ENCODE measurements at regions not wholly inside any gene's neighbourhood (a gene's known extent, or its start where the extent isn't known, plus 50 kb on each side); places are given as distances from the start of the nearest gene placed in this dataset.

DNA sequence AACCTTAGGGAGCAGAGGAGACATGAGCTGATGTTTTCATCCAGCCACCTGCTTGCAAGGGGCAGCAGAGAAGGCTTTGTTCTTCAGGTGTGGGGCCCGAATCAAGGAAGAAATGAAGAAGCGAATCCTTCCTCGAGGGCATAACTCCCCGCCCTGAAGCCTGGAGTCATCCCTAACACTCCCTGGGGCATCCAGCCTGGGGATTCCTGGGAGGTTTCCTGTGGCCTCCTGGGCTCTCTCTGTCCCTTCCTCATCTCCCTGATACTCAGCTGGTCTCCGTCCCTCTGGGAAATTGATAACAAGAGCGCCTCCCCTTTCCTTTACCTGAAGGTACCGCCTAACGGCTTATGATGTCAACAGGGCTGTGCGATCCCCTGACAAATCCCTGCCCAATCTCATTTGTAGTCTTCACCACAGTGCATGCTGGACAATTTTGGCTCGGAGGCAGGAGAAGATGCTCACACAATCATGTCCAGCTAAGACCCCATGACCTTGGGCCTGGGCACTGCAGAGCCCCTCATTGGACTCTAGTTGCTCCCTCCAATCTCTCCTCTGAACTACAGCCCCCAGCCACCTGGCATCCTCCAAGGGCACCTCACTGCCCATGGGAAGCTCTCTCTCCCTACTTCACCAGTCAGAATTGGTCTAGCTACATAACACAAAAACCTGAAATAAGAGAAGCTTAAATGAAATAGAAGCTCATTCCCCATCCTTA lies 80.6 kb upstream of the RTL6 start:
- TF ChIP-seq POLR2A (IDR thresholded peaks at IDR 0.05) = no peak
- Histone ChIP-seq H3K27me3 (no peaks in the 10 kb centered on the region), H3K4me1 (no peaks in the 10 kb centered on the region), H3K4me3 (no peak overlapping the region), H3K9me3 (no peaks in the 10 kb centered on the region), H3K36me3 (no peaks in the 10 kb centered on the region), H3K27ac (no peak overlapping the region)
- 78% methylated on average over 10 of the region's 10 CpGs; no CpG with 5 or more reads in 1 of the 2 donors for WGBS, 2 donors (ENCODE audit: low coverage in 1 of 2)
- intact Hi-C loops (cut with DNase I; ENCODE audit: low total_unique reads) = no loop called here
- no peak for DNase-seq
- in situ Hi-C loops (cut with MboI; ENCODE audit: low pct_ligation_motif_present in 1 of 4, low pct_unique_long_range_greater_than_20kb in 1 of 4, low sequenced_read_pairs in 3 of 4) = no loop called here

DNA sequence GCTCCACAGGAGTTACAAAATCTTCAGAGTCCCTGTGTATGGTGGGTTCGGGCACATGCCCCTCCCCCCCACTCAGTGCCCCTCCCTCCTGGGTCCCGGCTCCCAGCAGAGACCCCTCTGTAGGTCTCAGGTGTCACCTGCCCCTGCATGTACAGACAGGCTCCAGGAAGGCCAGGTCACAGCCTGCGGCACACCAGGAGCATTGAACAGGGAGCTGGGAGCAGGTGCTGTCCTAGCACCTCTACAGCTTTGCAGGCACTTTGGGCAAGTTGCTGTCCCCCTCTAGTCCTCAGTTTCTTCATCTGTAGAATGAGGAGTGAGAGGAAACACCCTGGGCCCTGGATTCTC lies 80.1 kb upstream of the RTL6 start:
- in situ Hi-C loops (cut with MboI; ENCODE audit: low pct_ligation_motif_present in 1 of 4, low pct_unique_long_range_greater_than_20kb in 1 of 4, low sequenced_read_pairs in 3 of 4) = no loop called here
- intact Hi-C loops (cut with DNase I; ENCODE audit: low total_unique reads) = no loop called here
- WGBS, 2 donors (ENCODE audit: low coverage in 1 of 2) = 50% methylated on average over 3 of the region's 3 CpGs; no CpG with 5 or more reads in 1 of the 2 donors
- Histone ChIP-seq H3K27me3 (no peaks in the 10 kb centered on the region), H3K9me3 (no peaks in the 10 kb centered on the region), H3K36me3 (no peaks in the 10 kb centered on the region), H3K4me1 (no peaks in the 10 kb centered on the region), H3K27ac (no peak overlapping the region), H3K4me3 (no peak overlapping the region)
- no peak for DNase-seq
- TF ChIP-seq POLR2AphosphoS5 (IDR thresholded peaks at IDR 0.05) = no peak
- no peak for TF ChIP-seq EP300 (IDR thresholded peaks at IDR 0.05; ENCODE audit: low read depth)
- TF ChIP-seq, protein P1, sequence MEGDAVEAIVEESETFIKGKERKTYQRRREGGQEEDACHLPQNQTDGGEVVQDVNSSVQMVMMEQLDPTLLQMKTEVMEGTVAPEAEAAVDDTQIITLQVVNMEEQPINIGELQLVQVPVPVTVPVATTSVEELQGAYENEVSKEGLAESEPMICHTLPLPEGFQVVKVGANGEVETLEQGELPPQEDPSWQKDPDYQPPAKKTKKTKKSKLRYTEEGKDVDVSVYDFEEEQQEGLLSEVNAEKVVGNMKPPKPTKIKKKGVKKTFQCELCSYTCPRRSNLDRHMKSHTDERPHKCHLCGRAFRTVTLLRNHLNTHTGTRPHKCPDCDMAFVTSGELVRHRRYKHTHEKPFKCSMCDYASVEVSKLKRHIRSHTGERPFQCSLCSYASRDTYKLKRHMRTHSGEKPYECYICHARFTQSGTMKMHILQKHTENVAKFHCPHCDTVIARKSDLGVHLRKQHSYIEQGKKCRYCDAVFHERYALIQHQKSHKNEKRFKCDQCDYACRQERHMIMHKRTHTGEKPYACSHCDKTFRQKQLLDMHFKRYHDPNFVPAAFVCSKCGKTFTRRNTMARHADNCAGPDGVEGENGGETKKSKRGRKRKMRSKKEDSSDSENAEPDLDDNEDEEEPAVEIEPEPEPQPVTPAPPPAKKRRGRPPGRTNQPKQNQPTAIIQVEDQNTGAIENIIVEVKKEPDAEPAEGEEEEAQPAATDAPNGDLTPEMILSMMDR (IDR thresholded peaks at IDR 0.05) = no peak
- no peak for TF ChIP-seq POLR2A (IDR thresholded peaks at IDR 0.05)

DNA sequence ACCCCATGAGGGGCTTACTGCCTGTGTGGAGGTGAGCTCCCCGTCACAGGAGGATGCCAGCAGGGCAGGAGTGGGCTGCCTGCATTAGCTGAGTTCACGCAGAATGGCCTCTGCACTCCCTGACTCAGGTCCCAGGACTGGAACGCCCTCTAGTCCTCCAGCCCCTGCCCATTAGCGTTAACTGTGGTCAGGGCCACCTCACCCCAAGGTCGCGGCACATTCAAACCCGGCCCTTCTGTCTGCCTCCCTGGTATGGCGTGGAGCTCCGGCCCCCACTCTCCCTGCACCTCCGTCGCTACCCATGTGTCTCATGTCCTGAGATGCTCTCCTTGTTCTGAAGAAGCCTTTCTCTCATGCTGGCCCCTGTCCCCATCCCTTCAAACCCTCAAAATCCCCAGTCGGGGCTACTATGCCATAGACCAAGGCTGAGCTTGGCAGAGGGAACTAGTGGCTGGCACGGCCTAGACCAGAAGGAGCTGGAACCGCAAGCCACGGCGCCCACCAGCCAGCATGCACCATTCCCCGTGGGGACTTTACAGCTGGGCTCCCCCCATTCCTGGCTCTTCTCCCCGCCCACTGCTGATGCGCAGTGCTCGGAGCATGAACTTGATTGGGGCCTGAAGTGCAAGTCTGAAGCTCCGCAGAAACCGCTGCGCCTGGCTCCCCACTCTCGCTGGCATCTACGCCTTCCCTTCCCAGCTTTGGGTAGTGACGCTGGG lies 79.5 kb upstream of the RTL6 start:
- H3K4me1 ChIP-seq = no peaks in the 10 kb centered on the region
- no peak overlapping the region for H3K27ac ChIP-seq
- no peaks in the 10 kb centered on the region for H3K9me3 ChIP-seq
- no peaks in the 10 kb centered on the region for H3K27me3 ChIP-seq
- TF ChIP-seq, protein P1 (IDR thresholded peaks at IDR 0.05) = no peak
- TF ChIP-seq EP300 (IDR thresholded peaks at IDR 0.05; ENCODE audit: low read depth) = no peak
- TF ChIP-seq POLR2AphosphoS5 (IDR thresholded peaks at IDR 0.05) = no peak
- in situ Hi-C loops (cut with MboI; ENCODE audit: low pct_ligation_motif_present in 1 of 4, low pct_unique_long_range_greater_than_20kb in 1 of 4, low sequenced_read_pairs in 3 of 4) = no loop called here
- no peak for DNase-seq
- intact Hi-C loops (cut with DNase I; ENCODE audit: low total_unique reads) = no loop called here
- 60 to 88% methylated on average over 1 to 26 of the region's 26 CpGs for WGBS, 2 donors (ENCODE audit: low coverage in 1 of 2)
- no peaks in the 10 kb centered on the region for H3K36me3 ChIP-seq
- no peak overlapping the region for H3K4me3 ChIP-seq

DNA sequence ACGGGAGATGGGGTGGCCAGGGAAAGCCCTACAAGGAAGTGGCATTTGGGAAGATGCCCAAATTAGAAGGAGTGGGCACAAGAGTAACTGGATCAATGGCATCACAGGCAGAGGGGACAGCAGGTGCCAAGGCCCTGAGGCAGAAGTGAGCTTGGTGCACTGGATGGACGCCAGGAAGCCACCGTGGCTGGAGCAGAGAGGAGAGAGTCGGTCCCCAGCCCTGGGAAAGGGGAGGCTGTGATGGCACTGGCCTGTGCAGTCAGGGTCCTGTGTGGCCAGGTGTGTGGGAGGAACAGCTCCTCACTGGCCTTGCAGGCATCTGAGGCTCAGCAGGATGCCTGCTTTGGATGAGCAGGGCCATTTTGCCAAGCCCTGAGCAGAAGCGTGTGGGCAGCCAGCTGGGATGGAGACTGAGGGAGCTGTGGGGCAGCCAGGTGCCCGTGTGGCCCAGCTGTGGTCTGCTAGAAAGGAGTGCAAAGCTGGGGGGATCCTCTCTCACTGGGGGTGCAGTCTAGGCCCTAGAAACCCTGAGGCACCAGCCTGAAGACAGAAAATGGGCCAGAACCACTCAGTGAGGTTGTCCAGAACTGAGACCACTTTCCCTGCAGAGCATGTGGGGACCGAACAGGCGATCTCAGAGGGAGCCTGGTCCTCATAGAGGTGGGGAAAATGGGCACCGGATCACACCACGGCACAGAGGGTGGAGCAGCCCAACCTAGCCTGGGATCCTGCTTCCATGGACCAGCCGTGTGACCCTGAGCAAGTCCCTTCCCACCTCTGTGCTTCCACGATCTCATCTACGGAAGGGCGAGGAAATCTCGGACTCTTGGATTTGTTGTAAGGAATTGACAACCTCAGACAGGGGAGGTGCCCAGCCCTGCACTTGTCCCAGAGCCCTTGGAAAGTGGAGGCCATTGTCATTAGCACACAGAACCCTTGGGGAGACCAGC lies 78.6 kb upstream of the RTL6 start:
- Histone ChIP-seq H3K9me3 (no peaks in the 10 kb centered on the region), H3K27me3 (no peaks in the 10 kb centered on the region), H3K27ac (no peak overlapping the region), H3K4me1 (no peaks in the 10 kb centered on the region), H3K36me3 (no peaks in the 10 kb centered on the region), H3K4me3 (no peak overlapping the region)
- TF ChIP-seq EP300 (IDR thresholded peaks at IDR 0.05; ENCODE audit: low read depth) (no peak), POLR2AphosphoS5 (IDR thresholded peaks at IDR 0.05) (no peak), POLR2A (IDR thresholded peaks at IDR 0.05) (no peak)
- TF ChIP-seq, protein P1 (IDR thresholded peaks at IDR 0.05) = no peak
- 52 to 78% methylated on average over 7 to 14 of the region's 15 CpGs for WGBS, 2 donors (ENCODE audit: low coverage in 1 of 2)
- intact Hi-C loops (cut with DNase I; ENCODE audit: low total_unique reads) = no loop called here
- in situ Hi-C loops (cut with MboI; ENCODE audit: low pct_ligation_motif_present in 1 of 4, low pct_unique_long_range_greater_than_20kb in 1 of 4, low sequenced_read_pairs in 3 of 4) = no loop called here
- DNase-seq = no peak

All from transverse colon (tissue), 4 donors.